OCI-LY1 (cell line): ENCODE measurements at regions not wholly inside any gene's neighbourhood (a gene's known extent, or its start where the extent isn't known, plus 50 kb on each side); places are given as distances from the start of the nearest gene placed in this dataset.

Source experiments
- H2AFZ ChIP-seq: fragments of 200-600 bp; sonication (generic), shearing (Covaris generic); 2 replicates; pipeline ENCODE4 v1.6.0; 2014; ENCODE audit warnings: antibody characterized with exemption, mild to moderate bottlenecking, low read length
- H3F3A ChIP-seq: fragments of 200-600 bp; sonication (generic), shearing (Covaris generic); 2 replicates; pipeline ENCODE4 v1.6.0; 2014; ENCODE audit warnings: mild to moderate bottlenecking, antibody characterized with exemption, low read length, moderate library complexity; ENCODE audit not compliant: insufficient read depth
- H3K27ac ChIP-seq: fragments of 200-600 bp; sonication (generic); 2 replicates; pipeline ENCODE4 v1.5.1; 2014; ENCODE audit warnings: low read length, mixed run types, mild to moderate bottlenecking, low read depth; ENCODE audit not compliant: poor library complexity, severe bottlenecking
- H3K27me3 ChIP-seq: fragments of 200-600 bp; sonication (generic); 2 replicates; pipeline ENCODE4 v1.6.0; 2014; ENCODE audit warnings: antibody characterized with exemption, mild to moderate bottlenecking, low read length, moderate library complexity; ENCODE audit not compliant: insufficient read depth
- H3K36me3 ChIP-seq: fragments of 200-600 bp; sonication (generic); 2 replicates; pipeline ENCODE4 v1.6.1; 2014; ENCODE audit warnings: mild to moderate bottlenecking, antibody characterized with exemption, low read length, moderate library complexity, mixed read lengths; ENCODE audit not compliant: insufficient read depth
- H3K4me1 ChIP-seq: fragments of 200-600 bp; sonication (generic); 2 replicates; pipeline ENCODE4 v1.5.1; 2014; ENCODE audit warnings: mild to moderate bottlenecking, low read length, moderate library complexity; ENCODE audit not compliant: insufficient read depth, severe bottlenecking
- H3K4me2 ChIP-seq: fragments of 200-600 bp; sonication (generic), shearing (Covaris generic); 2 replicates; pipeline ENCODE4 v1.6.1; 2014; ENCODE audit warnings: low read length
- H3K4me3 ChIP-seq: fragments of 200-600 bp; sonication (generic); 2 replicates; pipeline ENCODE4 v1.5.1; 2014; ENCODE audit warnings: low read length, low read depth, mild to moderate bottlenecking, mixed read lengths; ENCODE audit not compliant: poor library complexity, severe bottlenecking
- H3K79me2 ChIP-seq: fragments of 200-600 bp; shearing (Covaris generic); 2 replicates; pipeline ENCODE4 v1.6.1; 2016; ENCODE audit warnings: mixed run types, low read length, mixed read lengths; ENCODE audit not compliant: insufficient read depth
- H3K9ac ChIP-seq: fragments of 200-600 bp; sonication (generic), shearing (Covaris generic); 2 replicates; pipeline ENCODE4 v1.6.1; 2014; ENCODE audit warnings: mild to moderate bottlenecking, low read length, mixed read lengths
- H3K9me2 ChIP-seq: fragments of 200-600 bp; sonication (generic), shearing (Covaris generic); 2 replicates; pipeline ENCODE4 v1.6.1; 2014; ENCODE audit warnings: low read depth, mild to moderate bottlenecking, low read length, mixed read lengths
- H3K9me3 ChIP-seq: fragments of 200-600 bp; shearing (Covaris generic); 2 replicates; pipeline ENCODE4 v1.6.1; 2014; ENCODE audit warnings: low read length, mixed read lengths
- H4K20me1 ChIP-seq: fragments of 200-600 bp; sonication (generic), shearing (Covaris generic); 2 replicates; pipeline ENCODE4 v1.6.0; 2016; ENCODE audit warnings: mild to moderate bottlenecking, low read length; ENCODE audit not compliant: insufficient read depth
- CTCF ChIP-seq: fragments of 200-600 bp; sonication (generic), shearing (Covaris generic); IDR thresholded peaks from 2 replicates; pipeline ENCODE4 v1.5.1; 2017; ENCODE audit warnings: mild to moderate bottlenecking, antibody characterized with exemption, low read length, moderate library complexity, mixed read lengths
- EZH2 ChIP-seq: fragments of 200-600 bp; sonication (generic), shearing (Covaris generic); IDR thresholded peaks from 2 replicates; pipeline ENCODE4 v1.8.0; 2017; ENCODE audit warnings: borderline replicate concordance, mixed run types, mild to moderate bottlenecking, antibody characterized with exemption, low read length, moderate library complexity, mixed read lengths

GRCh38 chr14:44163946-44164345 is 343.1 kb downstream of the FSCB start:
- H4K20me1 ChIP-seq: no peaks in the 10 kb centered on the region
- no peak overlapping the region for H3K9ac ChIP-seq
- no peaks in the 10 kb centered on the region for H3K36me3 ChIP-seq
- H3K9me2 ChIP-seq: no peaks in the 10 kb centered on the region
- no peaks in the 10 kb centered on the region for H3K9me3 ChIP-seq
- no peaks in the 10 kb centered on the region for H3K27me3 ChIP-seq
- H3K4me3 ChIP-seq: no peak overlapping the region
- TF ChIP-seq EZH2: no peak
- TF ChIP-seq CTCF: no peak
- H3K4me1 ChIP-seq: no peaks in the 10 kb centered on the region
- no peak overlapping the region for H2AFZ ChIP-seq
- H3K4me2 ChIP-seq: no peak overlapping the region
- H3K27ac ChIP-seq: no peak overlapping the region
- no peaks in the 10 kb centered on the region for H3F3A ChIP-seq
- H3K79me2 ChIP-seq: no peaks in the 10 kb centered on the region

GRCh38 chr14:44162197-44162596 is 344.9 kb downstream of the FSCB start:
- TF ChIP-seq CTCF (no peak), EZH2 (no peak)
- no peak overlapping the region for H2AFZ ChIP-seq

GRCh38 chr14:44154874-44155273 is 352.2 kb downstream of the FSCB start:
- H3K4me3 ChIP-seq: no peak overlapping the region
- TF ChIP-seq EZH2 (no peak), CTCF (no peak)
- H3K9ac ChIP-seq: no peak overlapping the region
- H3K27me3 ChIP-seq: no peaks in the 10 kb centered on the region
- H3K4me2 ChIP-seq: no peak overlapping the region
- no peaks in the 10 kb centered on the region for H3F3A ChIP-seq
- H4K20me1 ChIP-seq: no peaks in the 10 kb centered on the region
- H3K36me3 ChIP-seq: no peaks in the 10 kb centered on the region
- no peaks in the 10 kb centered on the region for H3K79me2 ChIP-seq
- H3K9me3 ChIP-seq: no peaks in the 10 kb centered on the region
- no peaks in the 10 kb centered on the region for H3K4me1 ChIP-seq
- no peak overlapping the region for H2AFZ ChIP-seq
- no peaks in the 10 kb centered on the region for H3K9me2 ChIP-seq
- H3K27ac ChIP-seq: no peak overlapping the region

More at GRCh38 chr14:44162197-44162596, 344.9 kb downstream of the FSCB start:
- no peaks in the 10 kb centered on the region for H4K20me1 ChIP-seq
- H3K9ac ChIP-seq: no peak overlapping the region
- H3K36me3 ChIP-seq: no peaks in the 10 kb centered on the region
- H3K9me3 ChIP-seq: no peaks in the 10 kb centered on the region
- no peaks in the 10 kb centered on the region for H3K9me2 ChIP-seq
- no peaks in the 10 kb centered on the region for H3K79me2 ChIP-seq
- H3K27me3 ChIP-seq: no peaks in the 10 kb centered on the region
- no peak overlapping the region for H3K4me2 ChIP-seq
- H3K4me1 ChIP-seq: no peaks in the 10 kb centered on the region
- no peak overlapping the region for H3K4me3 ChIP-seq
- H3K27ac ChIP-seq: no peak overlapping the region
- H3F3A ChIP-seq: no peaks in the 10 kb centered on the region
